Amniotic stem cell (primary cell): ENCODE measurements at regions not wholly inside any gene's neighbourhood (a gene's known extent, or its start where the extent isn't known, plus 50 kb on each side); places are given as distances from the start of the nearest gene placed in this dataset.

Experiments used
- DNase-seq: peaks from one replicate; lab custom pipeline; 2025; lab: John Stamatoyannopoulos, UW

DNA sequence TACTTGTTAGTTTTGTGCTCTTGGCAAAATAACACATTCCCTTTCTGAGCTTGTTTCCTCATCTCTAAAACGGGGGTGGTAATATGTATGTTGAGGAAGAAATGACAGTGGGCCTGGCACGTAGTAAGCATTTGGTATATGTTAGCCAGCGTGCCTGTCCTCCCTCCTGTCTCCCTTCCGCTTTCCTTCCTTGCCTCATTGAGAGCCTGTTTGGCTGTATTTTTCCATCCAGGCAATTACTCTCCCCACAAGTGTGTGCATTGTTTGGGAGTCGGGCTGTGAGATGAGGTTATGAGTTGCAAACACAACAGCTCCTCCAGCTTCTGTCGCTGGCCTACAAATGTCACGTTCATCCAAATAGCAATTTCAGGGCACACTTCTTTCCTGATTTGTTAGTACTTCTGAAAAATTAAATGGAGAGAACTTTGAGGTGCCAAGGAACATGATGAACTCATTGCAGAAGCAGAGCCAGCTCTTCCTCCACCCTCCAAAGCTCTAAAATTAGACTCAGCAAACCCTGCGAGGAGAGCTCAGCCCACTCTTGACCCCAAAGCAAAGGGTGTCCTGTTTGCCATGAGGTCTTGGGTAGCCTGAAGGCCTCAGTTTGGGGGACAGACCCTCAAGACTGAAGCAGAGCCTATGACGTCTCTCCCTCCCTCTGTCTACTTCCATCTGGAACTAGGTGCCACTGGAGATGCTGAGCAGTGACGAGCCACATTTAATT is 50.7 kb upstream of the TOX2 start:
- DNase-seq = no peak

DNA sequence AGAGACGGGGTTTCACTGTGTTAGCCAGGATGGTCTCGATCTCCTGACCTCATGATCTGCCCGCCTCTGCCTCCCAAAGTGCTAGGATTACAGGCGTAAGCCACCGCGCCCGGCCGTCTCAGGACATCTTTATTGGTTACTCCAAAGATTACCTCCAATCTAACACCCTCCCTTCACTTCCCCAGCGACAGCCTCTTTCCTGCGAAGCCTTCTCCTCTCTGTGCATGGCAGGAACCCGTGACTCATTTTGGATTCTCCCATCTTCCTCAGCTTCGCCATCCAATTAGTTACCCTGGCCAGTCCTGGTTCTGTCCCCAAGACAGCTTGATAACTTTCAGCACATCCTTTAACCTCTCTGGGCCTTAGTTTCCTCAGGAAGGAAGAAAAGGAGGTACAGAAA is 51.3 kb upstream of the TOX2 start:
- no peak for DNase-seq

DNA sequence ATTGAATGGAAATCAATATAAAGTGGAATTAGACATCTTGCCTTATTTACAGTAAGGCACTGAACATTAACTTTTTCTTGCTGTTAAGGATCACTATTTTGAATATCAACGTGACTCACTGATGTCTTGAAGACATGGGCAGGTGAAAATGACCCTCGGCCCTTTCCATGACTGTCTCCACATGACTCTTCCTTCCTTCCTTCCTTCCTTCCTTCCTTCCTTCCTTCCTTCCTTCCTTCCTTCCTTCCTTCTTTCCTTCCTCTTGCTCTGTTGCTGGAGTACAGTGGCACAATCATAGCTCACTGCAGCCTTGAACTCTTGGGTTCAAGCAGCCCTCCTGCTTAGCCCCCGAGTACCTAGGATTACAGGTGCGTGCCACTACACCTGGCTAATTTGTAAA is 52.2 kb upstream of the TOX2 start:
- no peak for DNase-seq

DNA sequence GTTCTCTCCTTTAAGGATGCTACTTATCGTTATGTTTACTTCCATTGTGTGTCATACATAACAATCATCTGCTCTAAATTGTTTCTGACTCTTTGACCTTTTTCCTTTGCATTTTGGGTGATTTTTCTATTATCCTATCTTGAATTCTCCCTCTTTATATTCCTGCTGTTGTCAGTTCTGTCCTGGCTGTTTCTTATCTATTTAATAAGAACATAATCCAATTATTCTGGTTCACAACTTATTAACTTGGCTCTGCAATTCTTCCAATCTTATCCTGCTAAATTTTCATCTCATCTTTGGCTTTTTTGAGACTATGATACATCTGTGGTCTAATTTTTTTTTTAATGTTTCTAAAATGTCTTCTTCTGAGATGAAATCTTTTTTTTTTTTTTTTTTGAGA is 54.7 kb upstream of the TOX2 start:
- DNase-seq = no peak

DNA sequence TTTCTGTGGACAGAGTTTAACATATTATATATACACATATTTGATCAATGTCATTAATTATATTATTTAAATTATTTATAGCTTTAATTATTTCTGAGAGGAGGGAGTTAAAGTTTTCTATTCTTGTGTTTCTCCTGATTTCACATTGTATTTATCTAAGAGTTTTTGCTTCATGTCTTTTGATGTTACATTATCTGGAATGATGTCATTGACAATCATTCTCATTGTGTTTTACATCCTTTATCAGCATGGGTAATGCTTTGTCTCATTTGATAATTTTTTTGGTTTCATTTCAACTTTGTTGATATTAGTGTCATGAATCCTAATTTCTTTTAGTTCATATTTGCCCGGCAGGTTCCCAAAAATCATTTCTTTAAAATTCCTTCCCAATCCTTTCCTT is 56.7 kb upstream of the TOX2 start:
- no peak for DNase-seq

DNA sequence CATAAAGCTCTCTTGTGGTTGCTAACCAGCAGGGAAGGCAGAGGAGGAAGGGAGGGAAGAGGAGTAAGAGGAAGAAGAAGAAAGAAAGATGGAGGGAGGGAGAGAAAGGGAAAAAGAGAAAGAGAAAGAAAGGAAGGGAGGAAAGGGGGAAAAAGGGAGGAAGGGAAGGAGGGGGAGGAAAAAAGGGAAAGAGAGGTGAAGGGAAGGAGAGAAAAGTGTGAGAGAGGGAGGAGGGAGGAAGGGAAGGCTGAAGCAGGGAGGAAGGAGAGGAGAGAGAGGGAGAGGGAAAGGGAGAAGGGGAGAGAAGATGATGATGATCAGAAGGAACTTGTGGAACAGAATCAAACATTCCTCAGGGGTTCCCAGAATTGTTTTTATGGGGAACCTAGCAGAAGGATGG is 57.5 kb upstream of the TOX2 start:
- no peak for DNase-seq

DNA sequence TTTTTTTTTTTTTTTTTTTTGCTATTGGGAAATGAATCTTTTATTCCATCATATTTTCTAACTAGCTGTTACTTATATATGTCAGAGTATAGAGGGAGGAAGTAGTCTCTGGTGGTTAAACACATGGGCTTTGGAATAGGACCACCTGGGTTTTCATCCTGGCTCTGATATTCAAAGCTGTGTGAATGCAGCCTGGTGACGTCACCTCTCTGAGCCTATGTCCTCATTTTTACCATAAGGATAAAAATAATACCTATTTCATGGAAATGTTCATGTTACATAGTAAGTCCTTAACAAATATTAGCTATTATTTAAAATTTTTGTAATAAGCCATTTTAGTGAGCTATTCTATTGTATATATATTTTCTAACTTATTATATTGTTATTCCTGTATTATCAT is 58.8 kb upstream of the TOX2 start:
- DNase-seq = no peak

DNA sequence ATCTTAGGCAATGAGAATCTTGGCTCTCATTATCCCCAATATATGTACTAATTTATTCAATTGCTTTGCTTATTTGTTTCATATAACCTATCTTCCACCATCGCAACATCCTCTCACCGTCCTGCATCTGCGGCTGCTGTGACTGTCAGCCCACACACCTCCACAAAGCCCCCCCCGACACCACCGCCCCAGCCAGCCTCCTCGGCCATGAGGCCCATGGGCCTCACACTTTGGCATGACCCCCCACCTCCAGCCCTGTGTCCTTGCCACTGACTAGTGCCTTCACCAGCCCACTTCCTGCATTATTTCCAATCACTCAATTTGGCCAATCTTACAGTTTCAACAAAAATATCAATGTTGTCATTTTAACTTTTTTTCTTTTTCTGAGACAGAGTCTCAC is 60.7 kb upstream of the TOX2 start:
- DNase-seq = no peak

DNA sequence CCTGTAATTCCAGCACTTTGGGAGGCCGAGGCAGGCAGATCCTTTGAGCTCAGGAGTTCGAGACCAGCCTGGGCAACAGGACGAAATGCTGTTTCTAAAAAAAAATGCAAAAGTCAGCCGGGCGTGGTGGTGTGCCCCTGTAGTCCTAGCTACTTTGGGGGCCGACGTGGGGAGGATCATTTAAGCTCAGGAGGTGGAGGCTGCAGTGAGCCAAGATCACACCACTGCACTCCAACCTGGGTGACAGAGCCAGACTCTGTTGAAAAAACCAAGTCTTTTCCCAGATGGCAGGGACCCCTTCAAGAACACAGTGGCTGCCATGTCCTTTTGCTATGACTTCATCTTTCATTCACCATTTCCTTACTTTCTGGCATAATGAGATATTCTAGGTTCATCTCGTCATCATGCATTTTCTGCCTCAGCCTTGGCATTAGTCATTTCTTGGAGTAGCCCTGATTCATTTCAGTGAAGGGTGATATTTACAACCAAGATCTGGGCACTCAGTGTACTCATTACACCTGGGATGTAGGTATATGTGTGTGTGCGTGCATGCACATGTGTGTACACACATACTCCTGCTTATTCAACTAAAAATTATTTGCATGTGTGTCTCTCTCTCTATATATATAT is 61.4 kb upstream of the TOX2 start:
- DNase-seq = no peak

DNA sequence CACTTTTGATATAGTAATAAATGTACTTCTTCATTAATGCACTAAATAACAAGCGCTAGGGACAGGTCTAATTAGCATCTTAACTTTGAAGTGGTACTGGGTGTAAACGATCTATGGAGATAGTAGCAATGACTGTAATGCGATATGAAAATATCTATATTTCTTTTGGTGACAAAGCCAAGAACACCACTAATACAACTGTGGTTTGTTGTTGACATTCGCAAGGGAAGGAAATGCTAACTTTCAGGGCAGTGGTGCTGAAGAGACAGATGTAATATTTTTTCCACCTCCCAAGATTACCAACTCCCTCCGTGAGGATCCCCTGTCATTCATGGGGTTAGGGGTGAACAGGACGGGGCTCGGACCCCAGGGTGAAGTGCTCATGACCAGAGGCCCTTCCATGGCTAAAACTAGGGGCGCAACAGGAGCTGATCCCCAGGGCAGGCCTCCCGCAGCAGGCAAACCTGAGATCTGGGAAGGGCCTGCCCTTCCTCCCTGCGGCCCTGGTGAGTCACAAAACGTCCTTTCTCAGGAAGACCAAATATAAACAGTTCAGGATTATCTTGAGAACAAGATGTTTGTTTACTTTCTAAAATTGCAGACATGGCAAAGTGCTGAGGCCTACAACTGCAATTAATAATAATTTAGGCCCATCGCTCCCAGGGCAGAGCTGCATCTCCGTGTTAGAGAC is 65.0 kb upstream of the TOX2 start:
- DNase-seq = no peak

DNA sequence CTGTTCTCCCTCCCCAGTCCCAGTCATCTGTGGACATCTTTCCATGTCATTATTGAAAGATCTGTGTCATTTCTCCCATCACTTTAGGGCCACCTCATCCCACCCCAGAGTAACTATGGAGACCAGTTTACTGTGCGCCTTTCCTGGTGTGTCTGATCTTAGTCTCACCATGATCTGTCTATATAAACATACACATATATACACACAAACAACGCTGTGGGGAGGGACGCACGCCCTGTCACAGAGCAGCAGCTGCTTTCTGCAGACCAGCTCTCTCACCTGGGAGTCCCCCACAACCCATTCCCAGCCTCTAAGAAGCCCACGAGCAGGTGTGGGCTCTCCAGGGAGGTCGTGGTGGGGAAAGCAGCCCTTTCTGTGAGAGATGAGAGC is 68.1 kb upstream of the TOX2 start:
- DNase-seq = no peak

DNA sequence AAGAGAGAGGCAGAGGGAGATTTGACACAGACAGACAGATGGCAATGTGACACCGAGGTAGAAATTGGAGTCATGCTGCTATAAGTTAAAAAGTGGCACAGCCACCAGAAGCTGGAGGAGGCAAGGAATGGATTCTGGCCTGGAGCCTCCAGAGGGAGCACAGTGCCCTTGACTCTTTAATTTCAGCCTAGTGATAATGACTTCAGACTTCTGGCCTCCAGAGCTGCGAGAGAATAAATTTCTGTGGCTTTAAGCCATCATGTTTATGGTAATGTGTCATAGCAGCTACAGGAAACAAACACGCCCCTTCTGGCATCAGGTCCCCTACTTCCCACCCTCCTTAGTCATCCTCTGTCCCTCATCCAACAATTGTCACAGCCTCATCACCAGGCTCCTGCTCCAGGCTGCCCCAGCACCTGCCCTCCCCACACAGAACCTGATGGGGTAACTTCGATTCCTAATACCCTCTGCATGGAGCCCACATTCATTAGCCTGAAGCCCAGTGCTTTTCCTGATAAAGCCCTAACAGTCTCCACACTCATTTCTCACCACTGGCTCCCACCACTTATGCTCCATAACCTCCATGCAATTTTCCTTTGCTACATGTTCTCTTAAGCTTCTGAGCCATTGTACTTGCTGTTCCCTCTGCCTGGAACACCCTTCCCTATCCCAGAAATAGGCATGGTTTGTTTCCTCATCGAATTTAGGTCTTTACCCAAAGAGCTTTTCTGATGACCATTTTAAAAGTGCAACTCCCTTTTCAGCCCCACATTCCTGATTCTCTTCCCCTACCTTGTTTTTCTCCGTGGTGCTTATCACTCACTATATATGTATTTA is 69.7 kb upstream of the TOX2 start:
- peak; percentile 82 for DNase-seq

DNA sequence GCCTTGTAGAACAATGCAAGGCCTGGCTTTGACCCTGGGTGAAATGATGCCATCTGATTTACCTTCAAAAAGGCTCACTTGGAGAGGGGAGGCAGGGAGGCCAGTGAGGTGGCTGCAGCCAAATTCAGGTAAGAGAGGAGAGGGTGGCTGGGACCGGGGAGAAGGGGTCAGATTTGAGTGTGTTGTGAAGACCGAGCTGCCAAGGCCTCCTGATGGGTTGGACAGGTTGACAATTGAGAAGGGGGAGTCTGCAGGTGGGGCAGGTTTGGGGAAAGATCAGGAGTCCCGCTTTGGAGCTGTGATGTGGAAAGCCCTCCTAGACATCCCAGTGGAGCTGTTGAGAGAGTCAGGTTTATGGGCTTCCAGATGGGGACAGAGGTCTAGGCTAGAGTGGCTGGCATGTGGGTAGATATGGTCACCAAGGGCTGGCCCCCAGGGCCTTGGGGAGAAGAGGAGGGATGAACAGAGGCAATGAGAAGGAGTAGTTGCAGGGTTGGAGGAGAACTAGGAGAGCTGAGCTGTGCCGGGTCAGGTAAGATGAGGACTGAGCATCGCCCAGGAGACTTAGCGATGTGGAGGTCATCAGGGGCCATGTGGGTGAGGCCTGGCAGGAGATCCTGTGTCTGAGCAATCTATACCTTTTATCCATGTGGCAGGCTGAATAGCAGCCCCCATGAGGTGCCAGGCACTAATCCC is 70.5 kb upstream of the TOX2 start:
- DNase-seq = no peak

DNA sequence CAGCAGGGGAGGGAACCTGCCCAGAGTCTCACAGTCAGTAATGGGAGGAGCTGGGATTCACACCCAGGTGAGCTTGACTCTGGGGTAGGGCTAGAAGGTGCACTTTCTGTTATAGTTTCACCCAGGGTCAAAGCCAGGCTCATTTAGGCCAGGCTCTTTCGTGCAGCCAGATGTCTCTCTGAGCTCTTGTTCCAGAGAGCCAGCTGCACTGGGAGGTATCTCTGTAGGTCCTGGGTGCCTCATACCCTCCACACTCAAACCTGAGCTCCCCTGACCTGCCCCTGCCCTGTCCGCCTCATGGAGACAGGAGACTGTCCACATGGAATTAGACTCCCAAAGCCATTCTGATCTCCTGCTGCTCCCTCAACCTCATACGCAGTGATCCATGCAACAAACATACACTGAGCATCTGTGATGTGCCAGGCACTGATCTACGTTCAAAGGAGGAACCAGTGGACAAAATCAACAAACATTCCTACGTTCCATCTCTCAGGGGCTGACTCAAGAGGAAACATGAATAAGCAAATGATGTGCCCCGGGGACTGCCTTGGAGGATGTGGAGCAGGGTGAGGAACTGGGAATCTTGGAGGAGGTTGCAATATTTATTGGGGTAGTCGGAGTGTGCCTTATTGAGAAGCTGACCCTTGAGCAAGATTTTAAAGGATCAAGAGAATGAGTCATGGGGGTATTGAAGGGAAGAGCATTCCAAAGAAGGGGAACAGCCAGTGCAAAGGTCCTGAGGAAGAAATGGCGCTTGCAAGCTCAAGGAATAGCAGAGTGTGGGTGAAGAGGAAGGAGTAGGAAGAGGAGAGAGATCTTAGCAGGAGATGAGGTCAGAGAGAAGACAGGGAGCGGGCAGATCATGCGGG is 71.3 kb upstream of the TOX2 start:
- peak; percentile 60 for DNase-seq

DNA sequence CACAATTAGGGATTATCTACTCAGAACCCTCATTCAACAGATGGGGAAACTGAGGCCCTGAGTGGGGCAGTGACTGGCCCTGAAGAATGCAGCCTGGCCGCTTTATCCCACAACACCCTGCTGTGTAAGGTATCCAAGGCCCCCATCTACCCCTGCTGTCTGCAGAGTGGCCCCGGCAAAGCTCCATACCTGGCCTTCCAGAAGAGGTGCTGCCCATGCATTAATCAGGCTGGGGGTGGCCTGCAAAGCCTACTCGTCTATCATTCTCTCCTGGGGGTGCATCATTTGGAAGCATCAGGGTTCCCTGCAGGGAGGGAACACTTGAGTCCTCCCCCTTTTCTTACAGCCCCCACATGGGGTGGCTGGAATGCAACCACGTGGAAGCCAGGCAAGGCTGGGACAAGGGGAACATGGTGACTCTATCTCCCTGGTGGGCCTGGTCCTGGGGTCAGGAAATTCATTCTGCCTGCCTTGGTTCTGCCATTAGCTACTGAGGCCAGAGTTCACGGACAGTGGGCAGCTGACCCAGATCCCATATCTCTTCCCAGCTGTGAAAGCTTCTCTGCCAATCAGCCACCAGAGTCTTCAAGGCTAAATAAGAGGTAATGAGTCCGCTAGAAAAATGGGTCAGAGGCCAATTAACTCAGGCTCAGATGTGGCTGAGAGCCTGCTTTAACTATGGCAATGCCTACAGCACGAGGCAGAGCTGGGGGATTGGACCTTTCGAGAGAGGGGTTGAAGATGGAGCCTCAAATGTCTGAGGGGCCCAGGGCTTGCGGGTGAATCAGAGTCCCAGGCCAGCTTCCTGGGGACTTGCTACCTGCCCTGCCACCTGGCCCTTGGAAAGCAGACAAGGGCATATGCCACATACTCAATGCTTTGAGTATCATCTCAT is 72.3 kb upstream of the TOX2 start:
- no peak for DNase-seq

DNA sequence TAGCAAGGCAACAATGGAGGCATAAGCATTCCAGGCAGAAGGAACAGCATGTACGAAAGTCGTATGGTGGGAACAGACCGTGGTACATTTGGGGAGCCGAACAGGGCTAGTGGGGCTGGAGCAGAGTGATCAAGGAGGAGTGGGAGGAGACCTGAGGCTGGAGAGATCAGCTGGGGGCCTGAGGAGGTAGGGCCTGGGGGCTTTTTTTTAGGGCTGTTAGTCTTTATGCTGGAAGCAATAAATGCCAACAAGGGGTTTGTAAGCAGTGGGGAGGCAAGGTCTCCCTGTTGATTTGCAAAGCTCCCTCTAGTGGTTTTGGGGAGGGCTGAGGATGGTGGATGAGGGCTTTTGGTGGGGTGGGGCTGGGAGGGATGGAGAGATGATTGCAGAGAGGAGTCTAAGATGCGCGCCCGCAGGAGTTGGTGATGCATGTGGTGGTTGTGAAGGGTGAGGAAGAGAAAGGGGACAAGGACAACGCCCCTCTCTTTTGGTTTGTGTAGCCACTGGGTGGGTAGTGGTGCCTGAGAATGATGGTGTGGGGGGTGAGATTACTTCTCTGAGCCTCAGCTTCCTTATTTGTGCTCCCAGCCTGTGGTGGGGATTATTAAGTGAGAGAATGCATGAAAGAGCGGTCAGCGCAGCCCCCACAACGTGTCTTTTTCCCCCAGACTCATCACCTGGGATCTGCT is 74.1 kb upstream of the TOX2 start:
- no peak for DNase-seq

DNA sequence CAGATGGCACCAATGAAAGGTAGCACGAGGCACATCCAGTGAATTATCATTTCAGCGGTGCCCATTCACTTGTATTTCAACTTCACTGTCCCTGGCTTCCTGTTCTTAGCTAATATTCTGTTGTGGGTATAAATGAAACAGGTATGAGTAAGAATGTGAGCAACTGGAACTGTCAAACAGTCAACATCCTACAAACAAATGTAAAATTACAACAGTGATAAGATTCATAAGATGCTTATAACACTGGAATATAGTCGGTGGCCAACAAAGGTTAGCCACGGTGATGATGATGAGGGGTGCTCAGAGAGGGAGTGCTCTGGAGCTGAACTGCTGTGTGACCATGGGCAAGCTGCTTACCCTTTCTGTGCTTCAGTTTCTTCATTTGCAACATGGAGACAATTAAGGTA is 74.9 kb upstream of the TOX2 start:
- DNase-seq = no peak

DNA sequence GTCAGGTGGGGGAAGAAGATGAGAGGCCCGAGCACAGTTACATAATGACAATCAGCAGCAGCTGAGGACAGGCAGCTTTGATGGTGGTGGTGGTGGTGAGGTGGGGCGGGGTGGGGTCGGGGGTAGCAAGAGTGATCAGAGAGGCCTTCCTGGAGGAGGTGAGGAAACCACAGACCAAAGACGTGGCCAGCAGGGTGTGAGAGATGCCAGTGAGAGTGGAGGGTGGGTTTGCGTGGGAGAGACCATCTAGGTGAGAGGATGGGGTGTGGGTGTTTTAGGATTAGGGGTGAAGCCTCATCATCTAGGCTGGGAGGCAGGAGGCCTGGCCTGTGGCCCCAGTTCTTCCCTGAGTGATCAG is 76.0 kb upstream of the TOX2 start:
- no peak for DNase-seq
